ENCODE measurements at regions not wholly inside any gene's neighbourhood (a gene's known extent, or its start where the extent isn't known, plus 50 kb on each side); places are given as distances from the start of the nearest gene placed in this dataset.

DNA sequence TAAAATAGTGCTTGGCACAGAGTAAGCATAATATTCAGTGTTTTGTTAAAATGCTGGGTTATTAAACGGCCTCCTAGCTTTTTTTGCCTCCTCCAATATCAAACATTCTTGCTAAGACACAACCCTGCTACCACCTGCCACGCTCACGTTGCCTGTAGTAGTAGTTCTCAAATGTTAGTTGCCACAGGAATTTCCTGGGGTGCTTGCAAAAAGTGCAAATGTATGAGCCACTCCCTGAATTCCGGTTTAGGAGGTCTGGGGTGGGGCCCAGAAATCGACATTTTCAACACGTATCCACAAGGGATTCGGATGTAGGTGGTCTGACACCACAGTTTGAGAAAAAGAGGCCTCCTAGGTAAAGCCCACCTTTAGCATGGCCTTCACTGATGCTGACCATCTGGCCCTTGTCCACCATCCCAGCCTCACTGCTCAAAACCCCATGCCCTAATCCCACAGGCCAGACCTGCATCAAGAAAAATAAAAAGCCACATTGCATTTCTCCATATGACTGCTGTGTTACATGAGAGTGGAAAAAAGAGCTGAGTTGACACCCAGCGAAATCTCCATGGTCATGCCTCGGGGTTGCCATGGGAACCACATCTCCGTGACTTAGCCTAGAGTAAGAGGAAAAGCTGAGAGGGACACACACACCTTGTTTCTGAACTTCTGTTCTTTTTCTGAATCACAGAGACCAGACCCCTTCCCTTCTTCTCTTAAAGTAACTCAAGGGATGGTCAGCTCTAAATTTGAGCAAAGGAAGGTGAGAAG lies 116.4 kb upstream of the HES1 start:
- CTCF ChIA-PET: interaction anchor here (0.6 kb wide), 1 partner anchor 13 kb away, joined by 3 read pairs; no protein-coding TSS in a partner anchor
- DNase-seq (ENCODE audit: low spot score): no peak

DNA sequence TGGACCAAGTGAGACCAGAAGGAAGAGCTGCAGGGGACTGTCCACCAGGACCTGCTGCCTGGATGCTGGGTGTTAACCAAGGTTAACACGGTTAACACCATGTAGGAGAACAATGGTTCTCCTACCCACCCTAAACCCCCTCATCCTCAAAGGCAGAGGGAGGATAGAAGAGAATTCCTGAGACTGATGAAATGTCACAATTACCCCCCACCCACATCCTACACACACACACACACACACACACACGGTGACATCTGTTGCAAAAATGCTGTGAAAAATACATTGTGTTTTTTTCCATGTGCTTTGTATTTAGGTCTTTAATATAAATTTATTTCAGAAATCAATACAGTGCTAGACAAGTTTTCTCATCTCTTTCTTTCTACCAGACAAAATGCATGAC lies 113.9 kb upstream of the HES1 start:
- DNase-seq (ENCODE audit: low spot score): no peak
- ChIA-PET POLR2A (ENCODE audit: low non-redundant PET) (no interaction called here), CTCF (interaction anchor here (0.6 kb wide), 1 partner anchor 140 kb away, joined by 5 read pairs; no protein-coding TSS in a partner anchor)
- TF ChIP-seq, protein P1, sequence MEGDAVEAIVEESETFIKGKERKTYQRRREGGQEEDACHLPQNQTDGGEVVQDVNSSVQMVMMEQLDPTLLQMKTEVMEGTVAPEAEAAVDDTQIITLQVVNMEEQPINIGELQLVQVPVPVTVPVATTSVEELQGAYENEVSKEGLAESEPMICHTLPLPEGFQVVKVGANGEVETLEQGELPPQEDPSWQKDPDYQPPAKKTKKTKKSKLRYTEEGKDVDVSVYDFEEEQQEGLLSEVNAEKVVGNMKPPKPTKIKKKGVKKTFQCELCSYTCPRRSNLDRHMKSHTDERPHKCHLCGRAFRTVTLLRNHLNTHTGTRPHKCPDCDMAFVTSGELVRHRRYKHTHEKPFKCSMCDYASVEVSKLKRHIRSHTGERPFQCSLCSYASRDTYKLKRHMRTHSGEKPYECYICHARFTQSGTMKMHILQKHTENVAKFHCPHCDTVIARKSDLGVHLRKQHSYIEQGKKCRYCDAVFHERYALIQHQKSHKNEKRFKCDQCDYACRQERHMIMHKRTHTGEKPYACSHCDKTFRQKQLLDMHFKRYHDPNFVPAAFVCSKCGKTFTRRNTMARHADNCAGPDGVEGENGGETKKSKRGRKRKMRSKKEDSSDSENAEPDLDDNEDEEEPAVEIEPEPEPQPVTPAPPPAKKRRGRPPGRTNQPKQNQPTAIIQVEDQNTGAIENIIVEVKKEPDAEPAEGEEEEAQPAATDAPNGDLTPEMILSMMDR (conservative IDR thresholded peaks at IDR 0.05; ENCODE audit: low read depth): no peak
- no peak overlapping the region for H3K27ac ChIP-seq

More for the DNA sequence above, 116.4 kb upstream of the HES1 start:
- POLR2A ChIA-PET (ENCODE audit: low non-redundant PET): no interaction called here
- no peak overlapping the region for H3K27ac ChIP-seq
- TF ChIP-seq, protein P1 (conservative IDR thresholded peaks at IDR 0.05; ENCODE audit: low read depth): no peak

DNA sequence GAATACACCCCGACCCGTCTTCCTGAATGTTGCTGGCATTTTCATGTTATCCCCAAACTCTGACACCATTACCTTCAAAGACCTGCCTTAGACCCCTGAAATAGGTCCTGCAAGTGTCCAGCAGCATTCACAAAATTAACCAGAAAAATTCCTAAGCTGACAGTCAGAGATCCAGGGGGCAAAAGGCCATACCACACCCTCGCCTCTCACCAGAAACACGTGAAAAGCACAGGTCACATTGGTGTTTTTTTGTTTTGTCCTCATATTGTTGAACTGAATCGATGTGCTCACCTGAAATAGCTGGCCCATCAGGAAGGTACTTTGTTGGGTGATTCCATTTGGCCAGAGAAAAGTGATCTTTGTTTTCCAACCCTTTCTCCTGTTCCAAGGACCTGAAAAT lies 113.1 kb upstream of the HES1 start:
- TF ChIP-seq, protein P1 (conservative IDR thresholded peaks at IDR 0.05; ENCODE audit: low read depth): no peak
- CTCF ChIA-PET: interaction anchor here (0.6 to 0.7 kb wide), 3 partner anchors 16 to 1319 kb away, joined by 3 to 5 read pairs (median 3); no protein-coding TSS in a partner anchor

DNA sequence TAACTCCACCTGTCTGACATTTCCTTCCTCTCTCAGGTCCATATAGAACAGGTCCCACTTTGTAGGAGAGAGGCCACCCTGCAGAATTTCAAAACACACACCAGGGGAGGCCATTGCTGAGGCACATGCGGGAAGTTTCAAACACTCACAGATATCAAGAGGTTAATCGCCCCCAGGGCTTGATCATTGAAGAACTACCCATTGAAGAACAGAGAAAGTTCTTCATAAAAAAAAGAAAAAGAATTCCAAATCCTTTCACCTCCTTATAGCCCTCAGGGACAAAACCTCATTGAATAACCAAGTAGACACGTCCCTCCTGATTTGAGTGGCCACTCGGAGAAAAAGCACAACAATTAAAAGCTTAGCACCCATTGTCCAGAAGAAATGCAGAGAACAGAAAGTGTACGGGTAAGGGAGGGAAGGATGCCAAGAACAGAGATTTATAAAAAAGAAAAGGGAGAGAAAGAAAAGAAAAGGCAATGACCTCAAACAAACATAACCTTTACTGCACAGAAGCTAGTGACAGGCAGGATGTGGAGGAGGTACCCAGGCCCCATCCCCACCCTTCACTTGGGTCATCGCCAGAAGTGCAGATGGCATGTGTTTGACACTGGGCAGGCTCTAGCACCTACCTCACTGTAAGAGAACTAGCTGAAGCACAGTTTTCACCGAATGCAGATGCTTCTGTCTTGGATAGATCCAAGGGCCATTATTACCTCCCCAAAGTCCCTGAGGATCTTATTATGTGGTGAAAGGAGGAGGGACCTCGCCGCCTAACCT lies 112.3 kb upstream of the HES1 start:
- POLR2A ChIA-PET (ENCODE audit: low non-redundant PET): no interaction called here
- CTCF ChIA-PET: no interaction called here
- no peak for DNase-seq (ENCODE audit: low spot score)
- no peak overlapping the region for H3K27ac ChIP-seq
- TF ChIP-seq, protein P1 (conservative IDR thresholded peaks at IDR 0.05; ENCODE audit: low read depth): no peak

More for the DNA sequence above, 113.1 kb upstream of the HES1 start:
- no peak overlapping the region for H3K27ac ChIP-seq
- DNase-seq (ENCODE audit: low spot score): no peak
- POLR2A ChIA-PET (ENCODE audit: low non-redundant PET): no interaction called here

DNA sequence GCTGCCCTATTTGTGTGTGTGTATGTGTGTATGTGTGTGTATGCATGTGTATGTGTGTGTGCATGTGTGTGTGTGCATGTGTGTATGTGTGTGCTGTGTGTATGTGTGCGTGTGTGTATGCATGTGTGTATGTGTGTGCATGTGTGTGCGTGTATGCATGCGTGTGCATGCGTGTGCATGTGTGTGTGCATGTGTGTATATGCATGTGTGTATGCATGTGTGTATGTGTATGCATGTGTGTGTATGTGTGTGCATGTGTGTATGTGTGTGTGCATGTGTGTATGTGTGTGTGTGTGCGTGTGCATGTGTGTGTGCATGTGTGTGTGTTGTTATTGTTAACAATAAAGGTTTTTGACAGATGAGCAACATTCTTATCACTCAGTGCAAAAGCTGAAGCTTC lies 110.8 kb upstream of the HES1 start:
- POLR2A ChIA-PET (ENCODE audit: low non-redundant PET): no interaction called here
- CTCF ChIA-PET: interaction anchor here (0.5 kb wide), 1 partner anchor 191 kb away, joined by 3 read pairs; no protein-coding TSS in a partner anchor
- TF ChIP-seq, protein P1 (conservative IDR thresholded peaks at IDR 0.05; ENCODE audit: low read depth): no peak
- H3K27ac ChIP-seq: no peak overlapping the region
- DNase-seq (ENCODE audit: low spot score): no peak

DNA sequence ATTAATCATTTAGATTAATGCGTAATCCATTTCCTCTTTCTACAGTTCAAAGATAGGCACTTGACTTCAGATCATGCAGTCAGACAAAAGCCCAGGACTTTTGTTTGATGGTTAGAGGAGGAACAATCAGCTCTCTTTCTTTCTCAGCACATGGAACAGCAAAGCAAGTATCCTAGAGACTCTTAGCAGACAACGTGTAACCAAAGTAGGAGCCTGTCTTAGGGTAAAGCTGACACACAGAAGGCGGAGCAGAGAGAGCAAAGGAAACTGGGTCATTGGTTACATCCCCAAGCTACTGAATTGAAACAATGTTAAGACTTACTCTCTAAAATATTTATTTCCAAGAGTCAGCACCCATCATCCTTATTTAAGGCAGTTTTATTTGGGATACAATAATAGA lies 110.0 kb upstream of the HES1 start:
- H3K27ac ChIP-seq: no peak overlapping the region
- CTCF ChIA-PET: no interaction called here
- POLR2A ChIA-PET (ENCODE audit: low non-redundant PET): no interaction called here
- TF ChIP-seq, protein P1 (conservative IDR thresholded peaks at IDR 0.05; ENCODE audit: low read depth): no peak
- DNase-seq (ENCODE audit: low spot score): no peak

Data from RWPE1 (cell line).